Panc1 (cell line): ENCODE measurements at regions not wholly inside any gene's neighbourhood (a gene's known extent, or its start where the extent isn't known, plus 50 kb on each side); places are given as distances from the start of the nearest gene placed in this dataset.

Experiments
- ATAC-seq: fragments of 200-7000 bp; cut with Tn5 transposase; 2 replicates; pipeline ENCODE4 v1.9.1; 2020; ENCODE audit warnings: mild to moderate bottlenecking, moderate library complexity
- BruUV-seq: library from RNA; stranded (reverse); fragments of 400-500 nt; replicated peaks from 2 replicates; lab custom pipeline; 2021; lab: Mats Ljungman, UMichigan
- CTCF ChIA-PET: fragments of 300-600 bp; sonication (Branson Sonifier 250); formaldehyde crosslinking; loops from one replicate; lab custom pipeline; 2022; ENCODE audit warnings: antibody characterized with exemption; lab: Charles Lee
- POLR2A ChIA-PET: fragments of 300-600 bp; sonication (Branson Sonifier 250); formaldehyde crosslinking; loops from one replicate; lab custom pipeline; 2022; ENCODE audit warnings: antibody characterized with exemption; lab: Charles Lee
- DNase-seq: peaks from one replicate; pipeline ENCODE4 v3.0.0-alpha.2; 2010; ENCODE audit warnings: low read depth, low spot score
- H3K27ac ChIP-seq: 2 replicates; pipeline ENCODE4 v1.5.1; 2011; ENCODE audit warnings: mild to moderate bottlenecking, low read length, inconsistent platforms
- H3K27me3 ChIP-seq: fragments of 200-500 bp; sonication (Bioruptor generic); 2 replicates; pipeline ENCODE4 v1.6.0; 2014; ENCODE audit warnings: low read length, inconsistent platforms; ENCODE audit not compliant: control insufficient read depth, insufficient read depth
- H3K36me3 ChIP-seq: fragments of 200-500 bp; sonication (Bioruptor generic); 2 replicates; pipeline ENCODE4 v1.5.1; 2014; ENCODE audit warnings: inconsistent platforms, mild to moderate bottlenecking, low read length, moderate library complexity; ENCODE audit not compliant: control insufficient read depth, insufficient read depth
- H3K4me1 ChIP-seq: 2 replicates; pipeline ENCODE4 v1.5.1; 2011; ENCODE audit warnings: inconsistent platforms, mild to moderate bottlenecking, low read length, moderate library complexity; ENCODE audit not compliant: control insufficient read depth, insufficient read depth
- H3K4me3 ChIP-seq, 2 experiments: 2 replicates each; pipeline ENCODE4 v1.5.1; 2011 to 2012; ENCODE audit warnings: low read depth in 2 of 2, low read length in 2 of 2, mild to moderate bottlenecking in 2 of 2, inconsistent platforms in 1 of 2, moderate library complexity in 1 of 2
- H3K9me3 ChIP-seq: fragments of 200-500 bp; sonication (Bioruptor generic); 2 replicates; pipeline ENCODE4 v1.5.1; 2014; ENCODE audit warnings: low read depth, mild to moderate bottlenecking, inconsistent platforms, low read length, moderate library complexity; ENCODE audit not compliant: control insufficient read depth, insufficient read depth
- CTCF ChIP-seq: fragments of 450-650 bp; IDR thresholded peaks from 2 replicates; pipeline ENCODE4 v1.5.1; 2017; ENCODE audit warnings: mild to moderate bottlenecking
- POLR2AphosphoS5 ChIP-seq: IDR thresholded peaks from 2 replicates; pipeline ENCODE4 v1.6.1; 2012; ENCODE audit warnings: mild to moderate bottlenecking, low read depth, low read length, moderate library complexity
- REST ChIP-seq, 2 experiments: IDR thresholded peaks; 2 replicates each; pipeline ENCODE4 v1.6.1; 2011 to 2012; ENCODE audit warnings: low read depth in 2 of 2, control low read depth in 1 of 2, low read length in 1 of 2, mild to moderate bottlenecking in 1 of 2, moderate library complexity in 1 of 2; ENCODE audit not compliant: insufficient read depth in 1 of 2
- SIN3A ChIP-seq: IDR thresholded peaks from 2 replicates; pipeline ENCODE4 v1.6.1; 2012; ENCODE audit warnings: low read depth, mild to moderate bottlenecking, low read length, moderate library complexity, borderline replicate concordance; ENCODE audit not compliant: insufficient read depth
- TCF7L2 ChIP-seq: IDR thresholded peaks from 2 replicates; pipeline ENCODE4 v1.6.1; 2011; ENCODE audit warnings: mild to moderate bottlenecking, low read depth, low read length, inconsistent platforms
- in situ Hi-C: cut with HindIII; loops from 2 replicates; pipeline ENCODE4 v1.10.0; 2016; ENCODE audit warnings: low sequenced_read_pairs, low pct_unique_long_range_greater_than_20kb
- intact Hi-C: fragments of 100-400 bp; cut with micrococcal nuclease; formaldehyde crosslinking; loops from one replicate; pipeline ENCODE4 v1.10.0; 2022; ENCODE audit not compliant: unreplicated experiment

GRCh38 chr6:167569041-167569805 is 244.3 kb downstream of the TTLL2 start:
- CTCF ChIA-PET, result interaction anchor here (0.5 kb wide), 1 partner anchor 328 kb away, joined by 3 read pairs; no protein-coding TSS in a partner anchor
- ATAC-seq (no peak), DNase-seq (no peak)
- Histone ChIP-seq H3K4me3 (no peak overlapping the region), H3K4me1 (no peaks in the 10 kb centered on the region; the same call in 1 of the 2 replicates), H3K27me3 (no peaks in the 10 kb centered on the region), H3K9me3 (no peaks in the 10 kb centered on the region), H3K36me3 (no peaks in the 10 kb centered on the region), H3K27ac (no peak overlapping the region)
- in situ Hi-C loops (no loop called here), intact Hi-C loops (no loop called here)
- BruUV-seq, result no TSS peak
- TF ChIP-seq SIN3A (no peak), CTCF (no peak), TCF7L2 (no peak), POLR2AphosphoS5 (no peak), REST (IDR thresholded peaks at IDR 0.05; ENCODE audit: insufficient read depth in 1 of 2, low read depth in 2 of 2, low read length in 1 of 2) (no peak)
- POLR2A ChIA-PET, result interaction anchor here (0.6 to 0.7 kb wide), 2 partner anchors 184 to 201 kb away, joined by 3 to 6 read pairs; no protein-coding TSS in a partner anchor

- Histone ChIP-seq H3K27me3 (no peaks in the 10 kb centered on the region), H3K4me3 (no peak overlapping the region), H3K4me1 (no peaks in the 10 kb centered on the region; the same call in 1 of the 2 replicates), H3K27ac (no peak overlapping the region), H3K9me3 (no peaks in the 10 kb centered on the region), H3K36me3 (no peaks in the 10 kb centered on the region)
- TF ChIP-seq POLR2AphosphoS5, result no peak
- no peak for TF ChIP-seq CTCF
- no peak for TF ChIP-seq SIN3A
- no peak for TF ChIP-seq REST (IDR thresholded peaks at IDR 0.05; ENCODE audit: insufficient read depth in 1 of 2, low read depth in 2 of 2, low read length in 1 of 2)
- TF ChIP-seq TCF7L2, result no peak
- in situ Hi-C loops, result no loop called here
- intact Hi-C loops, result no loop called here
- CTCF ChIA-PET, result interaction anchor here (0.5 kb wide), 1 partner anchor 327 kb away, joined by 3 read pairs; no protein-coding TSS in a partner anchor
- BruUV-seq, result no TSS peak
- POLR2A ChIA-PET, result no interaction called here
- ATAC-seq, result no peak
- no peak for DNase-seq
These were observed 245.0 kb downstream of the TTLL2 start for GRCh38 chr6:167569879-167570278.
